Ascending aorta (tissue), 2 donors: ENCODE measurements at regions not wholly inside any gene's neighbourhood (a gene's known extent, or its start where the extent isn't known, plus 50 kb on each side); places are given as distances from the start of the nearest gene placed in this dataset.

Experiments used
- DNase-seq, 2 donors: peaks; one replicate each; pipeline ENCODE4 v3.0.0-alpha.2; 2019; ENCODE audit warnings: low spot score in 2 of 2
- H3K27ac ChIP-seq, 2 donors: fragments of 200-600 bp; sonication (generic); one replicate each; pipeline ENCODE4 v1.5.1; 2016 to 2017; ENCODE audit warnings: mild to moderate bottlenecking in 1 of 2
- H3K27me3 ChIP-seq: fragments of 200-600 bp; sonication (generic); one replicate; pipeline ENCODE4 v1.5.1; 2017
- H3K36me3 ChIP-seq, 2 donors: fragments of 200-600 bp; sonication (generic); one replicate each; pipeline ENCODE4 v1.5.1; 2016
- H3K4me1 ChIP-seq, 2 donors: fragments of 200-600 bp; sonication (generic); one replicate each; pipeline ENCODE4 v1.5.1; 2016 to 2017; ENCODE audit warnings: mild to moderate bottlenecking in 1 of 2
- H3K4me3 ChIP-seq, 2 donors: fragments of 200-600 bp; sonication (generic); one replicate each; pipeline ENCODE4 v1.5.1; 2016 to 2017; ENCODE audit warnings: mild to moderate bottlenecking in 1 of 2
- H3K9me3 ChIP-seq, 2 donors: fragments of 200-600 bp; sonication (generic); one replicate each; pipeline ENCODE4 v1.5.1; 2016
- CTCF ChIP-seq, 3 experiments: fragments of 200-600 bp in 2 of 3; fragments of 450-650 bp in 1 of 3; sonication (generic) in 2 of 3; IDR thresholded peaks; one replicate each; pipeline ENCODE4 v1.5.1; 2016 to 2019; ENCODE audit warnings: antibody characterized with exemption in 3 of 3, mild to moderate bottlenecking in 1 of 3, moderate library complexity in 1 of 3
- intact Hi-C: fragments of 100-400 bp; cut with DNase I; formaldehyde crosslinking; loops from one replicate; pipeline ENCODE4 v1.15.1; 2023

DNA sequence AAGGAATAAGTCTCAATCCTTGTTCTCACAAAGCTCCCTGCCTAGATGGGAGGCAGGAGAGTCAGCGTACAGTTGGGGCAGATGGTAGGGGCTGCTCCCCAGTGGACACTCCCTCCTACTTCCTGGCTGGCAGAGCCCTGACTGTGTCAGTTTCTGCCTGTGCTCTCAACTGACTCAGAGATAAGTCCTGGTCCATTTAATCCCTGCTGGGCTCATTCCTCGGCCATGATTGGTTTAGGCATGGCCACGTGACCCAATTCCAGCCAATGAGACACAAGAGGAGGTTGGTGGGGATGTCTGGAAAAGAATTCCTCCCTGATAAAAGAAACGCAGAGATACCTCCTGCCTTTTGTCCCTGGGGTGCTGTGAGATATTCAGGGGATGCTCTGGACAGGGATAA is 118.1 kb upstream of the SLC6A11 start:
- intact Hi-C loops: no loop called here

GRCh38 chr3:10700821-10701220 is 115.2 kb upstream of the SLC6A11 start:
- no peak for DNase-seq
- no peak overlapping the region for H3K4me3 ChIP-seq
- no peak overlapping the region for H3K27ac ChIP-seq
- H3K27me3 ChIP-seq: no peaks in the 10 kb centered on the region
- intact Hi-C loops: no loop called here
- no peaks in the 10 kb centered on the region for H3K4me1 ChIP-seq
- no peak for TF ChIP-seq CTCF (IDR thresholded peaks at IDR 0.05)
- H3K9me3 ChIP-seq: no peaks in the 10 kb centered on the region
- no peaks in the 10 kb centered on the region for H3K36me3 ChIP-seq

More for the DNA sequence above, 118.1 kb upstream of the SLC6A11 start:
- Histone ChIP-seq H3K27ac (no peak overlapping the region), H3K9me3 (no peaks in the 10 kb centered on the region), H3K36me3 (no peaks in the 10 kb centered on the region), H3K4me3 (no peak overlapping the region), H3K27me3 (no peaks in the 10 kb centered on the region), H3K4me1 (no peaks in the 10 kb centered on the region)
- no peak for TF ChIP-seq CTCF (IDR thresholded peaks at IDR 0.05)
- no peak for DNase-seq

DNA sequence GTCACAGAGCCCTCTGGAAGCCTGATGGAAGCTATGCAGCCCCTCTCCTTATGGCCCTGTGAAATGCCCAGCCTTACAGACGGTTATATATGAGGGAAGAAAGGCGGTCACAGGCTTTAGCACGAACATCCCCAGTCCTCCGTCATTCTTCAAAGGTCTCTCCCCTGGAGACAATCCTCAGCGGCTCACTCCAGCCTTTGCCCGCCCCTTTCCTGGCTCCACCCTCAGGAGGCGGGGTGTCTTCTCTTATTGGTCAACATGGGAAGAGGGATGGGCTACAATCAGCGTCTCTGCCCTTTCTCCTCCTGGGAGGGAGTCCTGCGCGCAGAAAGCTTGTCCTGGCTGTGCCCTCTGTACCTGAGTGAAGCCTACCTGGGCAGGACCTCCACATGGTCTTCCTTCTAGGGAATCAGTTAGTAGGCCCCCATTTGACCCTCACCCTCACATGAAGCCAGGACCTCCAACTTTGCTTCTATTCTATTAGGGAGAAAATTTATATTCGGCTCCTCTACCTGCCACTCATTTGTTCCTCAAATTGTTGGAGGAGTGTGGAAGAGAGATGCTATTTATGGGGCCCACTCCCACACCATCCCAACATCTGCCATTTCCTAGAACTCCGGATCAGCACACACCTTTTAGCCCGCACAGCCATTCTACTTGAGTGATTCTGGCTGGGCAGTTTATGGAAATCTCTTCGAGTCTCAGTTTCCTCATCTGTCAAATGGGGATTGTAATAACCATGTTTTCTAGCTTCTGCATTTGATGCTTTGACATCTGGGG is 112.9 kb upstream of the SLC6A11 start:
- no peak for TF ChIP-seq CTCF (IDR thresholded peaks at IDR 0.05)
- Histone ChIP-seq H3K27me3 (peaks cover 9% of the 10 kb centered on the region), H3K4me1 (peaks cover 0 to 4% of the 10 kb centered on the region in 2 donors), H3K9me3 (no peaks in the 10 kb centered on the region), H3K27ac (no peak overlapping the region), H3K36me3 (no peaks in the 10 kb centered on the region), H3K4me3 (no peak overlapping the region)
- intact Hi-C loops: no loop called here
- no peak for DNase-seq

- H3K36me3 ChIP-seq: no peaks in the 10 kb centered on the region
- no peak for TF ChIP-seq CTCF (IDR thresholded peaks at IDR 0.05)
- no peaks in the 10 kb centered on the region for H3K9me3 ChIP-seq
- no peak overlapping the region for H3K4me3 ChIP-seq
- H3K27ac ChIP-seq: no peak overlapping the region
- intact Hi-C loops: no loop called here
- H3K27me3 ChIP-seq: peaks cover 10% of the 10 kb centered on the region
- no peak for DNase-seq
- peaks cover 0 to 4% of the 10 kb centered on the region in 2 donors for H3K4me1 ChIP-seq
These were observed 112.2 kb upstream of the SLC6A11 start for GRCh38 chr3:10703875-10704274.

GRCh38 chr3:10706156-10706739 is 109.8 kb upstream of the SLC6A11 start:
- H3K9me3 ChIP-seq: no peaks in the 10 kb centered on the region
- H3K4me3 ChIP-seq: no peak overlapping the region
- intact Hi-C loops: no loop called here
- TF ChIP-seq CTCF (IDR thresholded peaks at IDR 0.05): no peak
- peaks cover 10% of the 10 kb centered on the region for H3K27me3 ChIP-seq
- DNase-seq: no peak
- no peaks in the 10 kb centered on the region for H3K36me3 ChIP-seq
- H3K4me1 ChIP-seq: peaks cover 0 to 4% of the 10 kb centered on the region in 2 donors
- H3K27ac ChIP-seq: no peak overlapping the region
